Upper lobe of left lung (tissue), 4 donors: ENCODE measurements at regions not wholly inside any gene's neighbourhood (a gene's known extent, or its start where the extent isn't known, plus 50 kb on each side); places are given as distances from the start of the nearest gene placed in this dataset.

Experiments
- CTCF ChIP-seq, 6 experiments: fragments of 450-650 bp in 4 of 6; fragments of 200-600 bp in 2 of 6; sonication (generic) in 2 of 6; IDR thresholded peaks; one replicate each; pipeline ENCODE4 v1.5.1; 2016 to 2019; ENCODE audit warnings: antibody characterized with exemption in 6 of 6
- EP300 ChIP-seq, 4 donors: sonication (generic); formaldehyde crosslinking; IDR thresholded peaks; one replicate each; pipeline ENCODE4 v1.5.1; 2017; ENCODE audit warnings: antibody characterized with exemption in 4 of 4, control low read depth in 2 of 4
- POLR2AphosphoS5 ChIP-seq, 2 donors: sonication (generic); formaldehyde crosslinking; IDR thresholded peaks; one replicate each; pipeline ENCODE4 v1.5.1; 2017; ENCODE audit warnings: antibody characterized with exemption in 2 of 2

- TF ChIP-seq EP300 (IDR thresholded peaks at IDR 0.05) = no peak
- TF ChIP-seq CTCF (IDR thresholded peaks at IDR 0.05) = no peak
- no peak for TF ChIP-seq POLR2AphosphoS5 (IDR thresholded peaks at IDR 0.05)
Observed at GRCh38 chr20:11234608-11235007, 560.8 kb upstream of the JAG1 start.
